Uterus (tissue), 2 donors: ENCODE measurements at regions not wholly inside any gene's neighbourhood (a gene's known extent, or its start where the extent isn't known, plus 50 kb on each side); places are given as distances from the start of the nearest gene placed in this dataset.

ENCODE experiments used
- POLR2A ChIP-seq, 2 donors: fragments of 450-650 bp; IDR thresholded peaks; one replicate each; pipeline ENCODE4 v1.6.1; 2016; ENCODE audit warnings: antibody characterized with exemption in 2 of 2, mild to moderate bottlenecking in 1 of 2, moderate library complexity in 1 of 2
- TF ChIP-seq, protein P1 (sequence below), 4 experiments: fragments of 200-600 bp in 2 of 4; fragments of 450-650 bp in 2 of 4; sonication (generic) in 2 of 4; IDR thresholded peaks; one replicate each; pipeline ENCODE4 v1.5.1; 2016 to 2019; ENCODE audit warnings: antibody characterized with exemption in 4 of 4, mild to moderate bottlenecking in 2 of 4, moderate library complexity in 1 of 4

- no peak for TF ChIP-seq POLR2A (IDR thresholded peaks at IDR 0.05)
- TF ChIP-seq, protein P1, sequence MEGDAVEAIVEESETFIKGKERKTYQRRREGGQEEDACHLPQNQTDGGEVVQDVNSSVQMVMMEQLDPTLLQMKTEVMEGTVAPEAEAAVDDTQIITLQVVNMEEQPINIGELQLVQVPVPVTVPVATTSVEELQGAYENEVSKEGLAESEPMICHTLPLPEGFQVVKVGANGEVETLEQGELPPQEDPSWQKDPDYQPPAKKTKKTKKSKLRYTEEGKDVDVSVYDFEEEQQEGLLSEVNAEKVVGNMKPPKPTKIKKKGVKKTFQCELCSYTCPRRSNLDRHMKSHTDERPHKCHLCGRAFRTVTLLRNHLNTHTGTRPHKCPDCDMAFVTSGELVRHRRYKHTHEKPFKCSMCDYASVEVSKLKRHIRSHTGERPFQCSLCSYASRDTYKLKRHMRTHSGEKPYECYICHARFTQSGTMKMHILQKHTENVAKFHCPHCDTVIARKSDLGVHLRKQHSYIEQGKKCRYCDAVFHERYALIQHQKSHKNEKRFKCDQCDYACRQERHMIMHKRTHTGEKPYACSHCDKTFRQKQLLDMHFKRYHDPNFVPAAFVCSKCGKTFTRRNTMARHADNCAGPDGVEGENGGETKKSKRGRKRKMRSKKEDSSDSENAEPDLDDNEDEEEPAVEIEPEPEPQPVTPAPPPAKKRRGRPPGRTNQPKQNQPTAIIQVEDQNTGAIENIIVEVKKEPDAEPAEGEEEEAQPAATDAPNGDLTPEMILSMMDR (IDR thresholded peaks at IDR 0.05), result no peak
Measured at GRCh38 chr4:27711041-27711440, 850.4 kb downstream of the STIM2 start.
